ENCODE measurements at regions not wholly inside any gene's neighbourhood (a gene's known extent, or its start where the extent isn't known, plus 50 kb on each side); places are given as distances from the start of the nearest gene placed in this dataset.

- no peaks in the 10 kb centered on the region for H3K79me2 ChIP-seq (ENCODE audit: insufficient read depth, low read length)
- no peak overlapping the region for H3K4me3 ChIP-seq (replicated peaks in 1 of 3; ENCODE audit: low read depth in 2 of 3, low read length in 3 of 3)
- no peaks in the 10 kb centered on the region for H3K4me1 Mint-ChIP-seq
- no peak overlapping the region for H3K4me3 Mint-ChIP-seq
- peaks cover 3 to 11% (median 6%) of the 10 kb centered on the region in 7 donors for H3K9me3 Mint-ChIP-seq
- H3K27me3 Mint-ChIP-seq (ENCODE audit: low read depth in 3 of 3), result peaks cover 0 to 4% (median 0%) of the 10 kb centered on the region in 3 donors
- no peaks in the 10 kb centered on the region for H4K20me1 ChIP-seq (ENCODE audit: insufficient read depth, low read length)
- no peaks in the 10 kb centered on the region for H3K27me3 ChIP-seq (ENCODE audit: control insufficient read depth in 2 of 2, insufficient read depth in 2 of 2, low read length in 2 of 2)
- 100% methylated on average over 1 of the region's 11 CpGs for WGBS (ENCODE audit: insufficient coverage)
- no peaks in the 10 kb centered on the region for H3K4me1 ChIP-seq (ENCODE audit: control insufficient read depth in 1 of 2, insufficient read depth in 2 of 2, low read length in 2 of 2)
- no peak overlapping the region for H3K27ac Mint-ChIP-seq
- peaks cover 0 to 4% of the 10 kb centered on the region in 2 donors for H3K36me3 Mint-ChIP-seq
- TF ChIP-seq, protein P1, sequence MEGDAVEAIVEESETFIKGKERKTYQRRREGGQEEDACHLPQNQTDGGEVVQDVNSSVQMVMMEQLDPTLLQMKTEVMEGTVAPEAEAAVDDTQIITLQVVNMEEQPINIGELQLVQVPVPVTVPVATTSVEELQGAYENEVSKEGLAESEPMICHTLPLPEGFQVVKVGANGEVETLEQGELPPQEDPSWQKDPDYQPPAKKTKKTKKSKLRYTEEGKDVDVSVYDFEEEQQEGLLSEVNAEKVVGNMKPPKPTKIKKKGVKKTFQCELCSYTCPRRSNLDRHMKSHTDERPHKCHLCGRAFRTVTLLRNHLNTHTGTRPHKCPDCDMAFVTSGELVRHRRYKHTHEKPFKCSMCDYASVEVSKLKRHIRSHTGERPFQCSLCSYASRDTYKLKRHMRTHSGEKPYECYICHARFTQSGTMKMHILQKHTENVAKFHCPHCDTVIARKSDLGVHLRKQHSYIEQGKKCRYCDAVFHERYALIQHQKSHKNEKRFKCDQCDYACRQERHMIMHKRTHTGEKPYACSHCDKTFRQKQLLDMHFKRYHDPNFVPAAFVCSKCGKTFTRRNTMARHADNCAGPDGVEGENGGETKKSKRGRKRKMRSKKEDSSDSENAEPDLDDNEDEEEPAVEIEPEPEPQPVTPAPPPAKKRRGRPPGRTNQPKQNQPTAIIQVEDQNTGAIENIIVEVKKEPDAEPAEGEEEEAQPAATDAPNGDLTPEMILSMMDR (IDR thresholded peaks at IDR 0.05), result no peak
- no peaks in the 10 kb centered on the region for H3K36me3 ChIP-seq (replicated peaks in 1 of 2; ENCODE audit: control insufficient read depth in 1 of 2, insufficient read depth in 2 of 2, low read length in 2 of 2)
- H3K4me2 ChIP-seq (replicated peaks; ENCODE audit: extremely low read depth, low read length, poor library complexity, severe bottlenecking), result no peak overlapping the region
- no peaks in the 10 kb centered on the region for H3K9me3 ChIP-seq (replicated peaks in 1 of 2; ENCODE audit: control insufficient read depth in 1 of 2, insufficient read depth in 1 of 2, low read length in 2 of 2)
- no peak overlapping the region for H3K27ac ChIP-seq (ENCODE audit: low read depth in 1 of 2, low read length in 2 of 2)
- no peak overlapping the region for H2AFZ ChIP-seq (ENCODE audit: insufficient read depth, low read depth, low read length, poor library complexity, severe bottlenecking)
- DNase-seq, result peak in 1 of 3 donors; percentile 34
- intact Hi-C loops (cut with micrococcal nuclease), result no loop called here
- no peak overlapping the region for H3K9ac ChIP-seq (ENCODE audit: insufficient read depth, low read length, poor library complexity, severe bottlenecking)
Observed at GRCh38 chrX:1727531-1728027, 112.7 kb downstream of the ASMT start.

DNA sequence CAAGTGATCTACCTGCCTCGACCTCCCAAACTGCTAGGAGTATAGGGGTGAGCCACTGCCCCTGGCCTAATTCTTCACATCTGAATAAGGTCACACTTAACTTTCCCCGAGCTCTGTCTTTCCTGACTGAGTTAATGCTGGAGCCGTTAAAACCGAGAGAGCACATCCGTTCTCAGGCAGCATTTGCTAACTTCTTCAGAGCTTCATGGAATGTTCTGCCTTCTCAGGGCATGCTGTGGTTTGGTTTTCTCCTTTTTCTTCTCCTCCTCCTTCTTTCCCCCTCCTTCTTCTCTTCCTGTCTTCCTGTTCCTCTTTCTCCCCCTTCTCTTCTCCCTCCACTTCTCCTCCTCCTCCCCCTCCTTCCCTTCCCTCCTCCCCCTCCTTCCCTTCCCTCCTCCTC is 119.9 kb downstream of the ASMT start:
- H3K9ac ChIP-seq (ENCODE audit: insufficient read depth, low read length, poor library complexity, severe bottlenecking), result no peak overlapping the region
- H3K36me3 ChIP-seq (replicated peaks in 1 of 2; ENCODE audit: control insufficient read depth in 1 of 2, insufficient read depth in 2 of 2, low read length in 2 of 2), result no peaks in the 10 kb centered on the region
- DNase-seq, result no peak
- peaks cover 0 to 10% of the 10 kb centered on the region in 2 donors for H3K36me3 Mint-ChIP-seq
- H3K4me1 Mint-ChIP-seq, result no peaks in the 10 kb centered on the region
- no peaks in the 10 kb centered on the region for H3K9me3 ChIP-seq (replicated peaks in 1 of 2; ENCODE audit: control insufficient read depth in 1 of 2, insufficient read depth in 1 of 2, low read length in 2 of 2)
- no peaks in the 10 kb centered on the region for H3K27me3 ChIP-seq (ENCODE audit: control insufficient read depth in 2 of 2, insufficient read depth in 2 of 2, low read length in 2 of 2)
- 48% methylated on average over 3 of the region's 5 CpGs for whole genome bisulfite sequencing (ENCODE audit: insufficient coverage)
- no peaks in the 10 kb centered on the region for H3K79me2 ChIP-seq (ENCODE audit: insufficient read depth, low read length)
- peak overlapping the region in 1 of 7 donors; percentile 48 for H3K27ac Mint-ChIP-seq
- TF ChIP-seq, protein P1 (IDR thresholded peaks at IDR 0.05), result no peak
- H3K9me3 Mint-ChIP-seq, result peaks cover 0 to 18% (median 4%) of the 10 kb centered on the region in 7 donors
- H3K4me2 ChIP-seq (replicated peaks; ENCODE audit: extremely low read depth, low read length, poor library complexity, severe bottlenecking), result no peak overlapping the region
- no peak overlapping the region for H2AFZ ChIP-seq (ENCODE audit: insufficient read depth, low read depth, low read length, poor library complexity, severe bottlenecking)
- no peak overlapping the region for H3K4me3 Mint-ChIP-seq
- H3K27ac ChIP-seq (ENCODE audit: low read depth in 1 of 2, low read length in 2 of 2), result no peak overlapping the region
- no peaks in the 10 kb centered on the region for H3K27me3 Mint-ChIP-seq (ENCODE audit: low read depth in 3 of 3)
- intact Hi-C loops (cut with micrococcal nuclease), result no loop called here
- no peak overlapping the region for H3K4me3 ChIP-seq (replicated peaks in 1 of 3; ENCODE audit: low read depth in 2 of 3, low read length in 3 of 3)
- H4K20me1 ChIP-seq (ENCODE audit: insufficient read depth, low read length), result no peaks in the 10 kb centered on the region
- no peaks in the 10 kb centered on the region for H3K4me1 ChIP-seq (ENCODE audit: control insufficient read depth in 1 of 2, insufficient read depth in 2 of 2, low read length in 2 of 2)

Data from CD14-positive monocyte (primary cell).